Stimulated activated CD8-positive, alpha-beta memory T cell treated with anti-CD3 and anti-CD28 coated beads, Interleukin-15, amount 100 ng/mL, for 48 hours (primary cell): ENCODE measurements at regions not wholly inside any gene's neighbourhood (a gene's known extent, or its start where the extent isn't known, plus 50 kb on each side); places are given as distances from the start of the nearest gene placed in this dataset.

Experiments
- DNase-seq, 2 donors: peaks; one replicate each; pipeline ENCODE4 v3.0.0-alpha.2; 2020; ENCODE audit warnings: low read depth in 2 of 2

GRCh38 chr3:117657278-117657677 lies 947.7 kb downstream of the TUSC7 start:
- no peak for DNase-seq

- DNase-seq: no peak
These were observed 951.6 kb downstream of the TUSC7 start for GRCh38 chr3:117660941-117661817.

- no peak for DNase-seq
These were observed 952.2 kb downstream of the TUSC7 start for GRCh38 chr3:117661818-117662095.

- no peak for DNase-seq
These were observed 955.7 kb downstream of the TUSC7 start for GRCh38 chr3:117665296-117665695.

- DNase-seq: no peak
These were observed 956.7 kb downstream of the TUSC7 start for GRCh38 chr3:117666325-117666724.

- DNase-seq: no peak
These were observed 957.2 kb downstream of the TUSC7 start for GRCh38 chr3:117666812-117667211.

GRCh38 chr3:117669774-117670173 lies 960.2 kb downstream of the TUSC7 start:
- no peak for DNase-seq

- no peak for DNase-seq
These were observed 962.2 kb downstream of the TUSC7 start for GRCh38 chr3:117671722-117672318.

GRCh38 chr3:117674321-117674720 lies 964.7 kb downstream of the TUSC7 start:
- no peak for DNase-seq

- no peak for DNase-seq
These were observed 972.0 kb downstream of the TUSC7 start for GRCh38 chr3:117681619-117682018.

- DNase-seq: no peak
These were observed 977.5 kb downstream of the TUSC7 start for GRCh38 chr3:117687096-117687495.

- no peak for DNase-seq
These were observed 979.0 kb downstream of the TUSC7 start for GRCh38 chr3:117688583-117688982.

- DNase-seq: no peak
These were observed 981.9 kb downstream of the TUSC7 start for GRCh38 chr3:117691526-117691925.

- no peak for DNase-seq
These were observed 982.9 kb downstream of the TUSC7 start for GRCh38 chr3:117692416-117692995.

GRCh38 chr3:117695321-117695720 lies 985.7 kb downstream of the TUSC7 start:
- DNase-seq: no peak

GRCh38 chr3:117695871-117696645 lies 986.5 kb downstream of the TUSC7 start:
- DNase-seq: no peak

- no peak for DNase-seq
These were observed 987.4 kb downstream of the TUSC7 start for GRCh38 chr3:117696851-117697407.

GRCh38 chr3:117699058-117699457 lies 989.5 kb downstream of the TUSC7 start:
- no peak for DNase-seq

GRCh38 chr3:117700573-117701360 lies 991.2 kb downstream of the TUSC7 start:
- DNase-seq: no peak

GRCh38 chr3:117705011-117705410 lies 995.4 kb downstream of the TUSC7 start:
- DNase-seq: no peak

- no peak for DNase-seq
These were observed 996.5 kb downstream of the TUSC7 start for GRCh38 chr3:117706037-117706436.
